Heart left ventricle (tissue), 16 donors: ENCODE measurements at regions not wholly inside any gene's neighbourhood (a gene's known extent, or its start where the extent isn't known, plus 50 kb on each side); places are given as distances from the start of the nearest gene placed in this dataset.
"Not testable (repeated sequence)": the region's sequence is repeated elsewhere in the genome, so short reads cannot be mapped to it uniquely, and the experiment has no call there.

Source experiments
- ATAC-seq, 4 donors: fragments of 200-7000 bp; cut with Tn5 transposase; one replicate each; pipeline ENCODE4 v1.9.1; 2020 to 2022; ENCODE audit warnings: moderate library complexity in 4 of 4, mild to moderate bottlenecking in 3 of 4, moderate number of reproducible peaks in 1 of 4
- DNase-seq, 5 donors: peaks; one replicate each; pipeline ENCODE4 v3.0.0-alpha.2; 2020
- H3K27ac ChIP-seq, 12 donors: fragments of 200-600 bp; sonication (generic) in 4 of 12; one replicate each; pipeline versions ENCODE4 v1.5.0 to v1.8.0; 2016 to 2022; ENCODE audit warnings: mild to moderate bottlenecking in 2 of 12
- H3K27me3 ChIP-seq, 9 donors: fragments of 200-600 bp; sonication (generic) in 2 of 9; one replicate each; pipeline versions ENCODE4 v1.5.1 to v1.8.0; 2016 to 2022; ENCODE audit warnings: mild to moderate bottlenecking in 3 of 9
- H3K36me3 ChIP-seq, 9 donors: fragments of 200-600 bp; sonication (generic) in 2 of 9; one replicate each; pipeline versions ENCODE4 v1.5.0 to v1.8.0; 2018 to 2022; ENCODE audit warnings: mild to moderate bottlenecking in 2 of 9
- H3K4me1 ChIP-seq, 12 donors: fragments of 200-600 bp; sonication (generic) in 4 of 12; one replicate each; pipeline versions ENCODE4 v1.5.0 to v1.8.0; 2016 to 2022; ENCODE audit warnings: mild to moderate bottlenecking in 3 of 12
- H3K4me3 ChIP-seq, 12 donors: fragments of 200-600 bp; sonication (generic) in 4 of 12; one replicate each; pipeline versions ENCODE4 v1.5.0 to v1.8.0; 2017 to 2022; ENCODE audit warnings: mild to moderate bottlenecking in 9 of 12, moderate library complexity in 4 of 12
- H3K9me3 ChIP-seq, 12 donors: fragments of 200-600 bp; sonication (generic) in 4 of 12; one replicate each; pipeline versions ENCODE4 v1.5.0 to v1.8.0; 2016 to 2022; ENCODE audit warnings: mild to moderate bottlenecking in 1 of 12
- POLR2A ChIP-seq, 2 donors: fragments of 450-650 bp; IDR thresholded peaks; one replicate each; pipeline ENCODE4 v1.6.1; 2017; ENCODE audit warnings: antibody characterized with exemption in 2 of 2, mild to moderate bottlenecking in 2 of 2, moderate library complexity in 2 of 2
- WGBS, 4 donors: extraction: QIAGEN DNeasy Blood & Tissue Kit in 2 of 4; methylation state at CpG; one replicate each; pipeline versions ENCODE4 v1.1.5 to v1.1.7; 2013 to 2018; 5-methylcytosine and 5-hydroxymethylcytosine counted together
- intact Hi-C, 10 donors: fragments of 100-400 bp; cut with DNase I; formaldehyde crosslinking; loops; one replicate each; pipeline versions ENCODE4 v1.11.1 to v1.14.2; 2022
- TF ChIP-seq, protein P1 (sequence below), 12 donors: fragments of 200-600 bp; sonication (generic) in 4 of 12; IDR thresholded peaks; one replicate each; pipeline versions ENCODE4 v1.5.0 to v1.8.0; 2018 to 2022; ENCODE audit warnings: antibody characterized with exemption in 12 of 12, mild to moderate bottlenecking in 5 of 12
- donor health status: ischemic (EF 13 %, LVEDD 7.1; RV severe dilation, severe dysfunction).
- donor health status: healthy with polysubstance abuse.
- donor health status: DM: no; HTN: yes; CAD: no.
- donor health status: DM: no; HTN: no; CAD: no.
- donor health status: ischemic (EF 25% LVEDD 6.9; RV normal size, moderate dysfunction).
- donor health status: ischemic (EF 25% LVEDD 5.7; RV mildly dilated, moderate dysfunction).
- donor health status: healthy.
- donor health status: DM: yes; HTN: yes; CAD: no.
- donor health status: ischemic (EF 35%, LVEDD 5.7; RV mildly dilated, moderate dysfunction).
- donor health status: nonischemic (EF 11% LVEDD 7.7; RV severe dilation, severe dysfunction).
- donor health status: DM: yes; HTN: yes; CAD: no.
- donor health status: PGD.
- donor health status: ischemic (EF 29% LVEDD 5.4; RV normal size, mild dysfunction).
- donor health status: nonischemic (EF 23%, LVEDD 6.1; RV moderate dilation, normal function).

DNA sequence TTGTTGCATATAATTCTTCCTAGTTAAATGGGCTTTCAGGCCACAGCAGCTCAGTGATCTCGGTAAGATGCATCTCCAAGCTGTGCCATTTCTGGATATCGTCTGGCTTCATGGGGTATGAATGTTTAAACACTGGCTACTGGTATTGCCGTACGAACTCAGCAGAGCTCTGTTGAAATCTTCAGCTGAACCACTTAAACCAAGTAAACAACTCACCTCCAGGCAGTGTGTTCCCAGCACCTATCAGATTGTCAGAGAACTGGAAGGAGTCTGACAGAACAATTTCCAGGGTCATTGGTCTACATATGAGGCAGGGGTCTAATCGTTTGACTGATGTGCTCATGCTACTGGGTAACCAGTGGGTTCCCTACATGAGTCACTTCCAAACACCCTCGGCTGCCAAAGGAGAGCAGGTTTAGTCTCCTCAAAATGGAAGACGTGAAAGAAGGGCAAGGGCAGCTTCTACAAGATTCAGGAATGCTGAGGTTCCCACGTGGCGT, 93.2 kb upstream of the BMAL1 start:
- Histone ChIP-seq H3K4me3 (no peak overlapping the region), H3K9me3 (peaks cover 0 to 28% (median 10%) of the 10 kb centered on the region in 12 donors), H3K27me3 (no peaks in the 10 kb centered on the region), H3K27ac (no peak overlapping the region), H3K36me3 (no peaks in the 10 kb centered on the region), H3K4me1 (peaks cover 0 to 8% (median 4%) of the 10 kb centered on the region in 12 donors)
- no peak for TF ChIP-seq POLR2A (IDR thresholded peaks at IDR 0.05)
- TF ChIP-seq, protein P1, sequence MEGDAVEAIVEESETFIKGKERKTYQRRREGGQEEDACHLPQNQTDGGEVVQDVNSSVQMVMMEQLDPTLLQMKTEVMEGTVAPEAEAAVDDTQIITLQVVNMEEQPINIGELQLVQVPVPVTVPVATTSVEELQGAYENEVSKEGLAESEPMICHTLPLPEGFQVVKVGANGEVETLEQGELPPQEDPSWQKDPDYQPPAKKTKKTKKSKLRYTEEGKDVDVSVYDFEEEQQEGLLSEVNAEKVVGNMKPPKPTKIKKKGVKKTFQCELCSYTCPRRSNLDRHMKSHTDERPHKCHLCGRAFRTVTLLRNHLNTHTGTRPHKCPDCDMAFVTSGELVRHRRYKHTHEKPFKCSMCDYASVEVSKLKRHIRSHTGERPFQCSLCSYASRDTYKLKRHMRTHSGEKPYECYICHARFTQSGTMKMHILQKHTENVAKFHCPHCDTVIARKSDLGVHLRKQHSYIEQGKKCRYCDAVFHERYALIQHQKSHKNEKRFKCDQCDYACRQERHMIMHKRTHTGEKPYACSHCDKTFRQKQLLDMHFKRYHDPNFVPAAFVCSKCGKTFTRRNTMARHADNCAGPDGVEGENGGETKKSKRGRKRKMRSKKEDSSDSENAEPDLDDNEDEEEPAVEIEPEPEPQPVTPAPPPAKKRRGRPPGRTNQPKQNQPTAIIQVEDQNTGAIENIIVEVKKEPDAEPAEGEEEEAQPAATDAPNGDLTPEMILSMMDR (IDR thresholded peaks at IDR 0.05), result no peak
- no peak for DNase-seq
- ATAC-seq, result no peak
- intact Hi-C loops, result loop anchor here in 4 of 10 donors (5.0 to 10.0 kb wide), 4 partner anchors 217 to 900 kb away; no protein-coding TSS in a partner anchor
- 70 to 80% (median 76%) methylated on average over 9 of the region's 9 CpGs for WGBS, 4 donors

DNA sequence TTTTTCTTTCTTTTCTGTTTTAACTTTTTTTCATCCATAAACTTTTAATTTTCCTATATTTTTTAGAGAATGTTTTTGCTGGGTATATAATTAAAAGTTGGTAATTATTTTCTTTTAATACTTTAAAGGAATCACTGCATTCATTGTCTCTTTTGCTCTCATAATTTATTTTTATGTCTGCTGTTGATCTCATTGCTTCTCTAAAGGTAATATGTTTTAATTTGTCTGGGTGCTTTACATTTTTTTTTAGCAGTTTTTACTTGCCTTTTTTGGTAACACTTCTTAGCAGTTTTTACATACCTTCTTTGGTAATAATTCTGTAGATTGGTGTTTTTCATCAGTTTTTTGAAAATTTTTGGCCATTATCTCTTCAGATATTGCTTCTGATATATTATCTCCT, 89.4 kb upstream of the BMAL1 start:
- H3K4me3 ChIP-seq, result no peak overlapping the region
- no peak for ATAC-seq
- TF ChIP-seq, protein P1 (IDR thresholded peaks at IDR 0.05), result no peak
- TF ChIP-seq POLR2A (IDR thresholded peaks at IDR 0.05), result no peak
- intact Hi-C loops, result loop anchor here in 4 of 10 donors (5.0 to 10.0 kb wide), 3 partner anchors 223 to 903 kb away; no protein-coding TSS in a partner anchor
- DNase-seq, result no peak
- H3K36me3 ChIP-seq, result no peaks in the 10 kb centered on the region
- H3K9me3 ChIP-seq, result peaks cover 0 to 28% (median 10%) of the 10 kb centered on the region in 12 donors
- H3K27me3 ChIP-seq, result no peaks in the 10 kb centered on the region
- no peak overlapping the region for H3K27ac ChIP-seq
- H3K4me1 ChIP-seq, result peaks cover 0 to 6% (median 2%) of the 10 kb centered on the region in 12 donors

DNA sequence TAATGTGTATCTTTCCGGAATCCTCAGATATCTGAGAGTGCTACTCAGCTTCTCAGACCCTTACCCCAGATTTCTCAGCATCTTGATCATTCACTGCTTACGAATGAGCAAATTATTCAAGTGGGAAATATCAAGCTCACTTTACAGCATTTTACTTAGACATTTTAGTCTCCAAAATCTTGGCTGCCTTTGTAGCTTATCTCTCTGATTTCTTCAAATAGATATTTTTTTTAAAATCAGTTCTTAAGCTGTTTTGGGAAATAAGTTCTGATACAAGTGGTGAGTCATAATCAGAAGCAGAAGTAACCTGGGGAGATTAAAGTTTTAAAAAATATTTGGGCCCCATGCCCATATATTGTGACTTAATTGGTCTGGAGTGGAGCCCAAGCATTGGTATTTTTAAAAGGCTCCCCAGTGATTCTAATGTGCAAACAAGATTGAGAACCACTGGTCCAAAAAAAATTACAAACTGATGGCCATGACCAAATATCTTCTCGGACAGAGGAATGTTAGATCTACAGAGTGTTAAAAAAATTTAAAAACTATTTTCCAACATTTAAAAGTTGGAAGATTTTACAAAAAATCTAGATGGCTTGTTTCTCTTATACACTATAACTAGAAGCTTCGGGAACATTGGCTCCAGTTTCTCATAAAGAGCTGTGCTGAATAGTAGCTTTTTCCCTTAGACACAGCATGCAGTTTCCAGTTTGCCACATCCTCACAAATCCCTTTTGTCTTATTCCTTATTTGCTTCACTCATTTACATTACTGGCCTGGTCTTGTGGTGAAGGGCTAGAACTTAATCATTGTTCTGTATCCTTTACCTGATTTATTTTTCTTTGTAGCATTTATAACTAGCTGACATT, 87.8 kb upstream of the BMAL1 start:
- H3K27ac ChIP-seq, result no peak overlapping the region
- 65 to 77% (median 76%) methylated on average over 4 of the region's 4 CpGs for WGBS, 4 donors
- no peaks in the 10 kb centered on the region for H3K36me3 ChIP-seq
- H3K27me3 ChIP-seq, result no peaks in the 10 kb centered on the region
- ATAC-seq, result no peak
- DNase-seq, result no peak
- H3K9me3 ChIP-seq, result peaks cover 0 to 28% (median 10%) of the 10 kb centered on the region in 12 donors
- TF ChIP-seq, protein P1 (IDR thresholded peaks at IDR 0.05), result no peak
- no peak for TF ChIP-seq POLR2A (IDR thresholded peaks at IDR 0.05)
- no peak overlapping the region for H3K4me3 ChIP-seq
- intact Hi-C loops, result loop anchor here in 4 of 10 donors (5.0 to 10.0 kb wide), 3 partner anchors 225 to 905 kb away; no protein-coding TSS in a partner anchor
- H3K4me1 ChIP-seq, result no peaks in the 10 kb centered on the region

DNA sequence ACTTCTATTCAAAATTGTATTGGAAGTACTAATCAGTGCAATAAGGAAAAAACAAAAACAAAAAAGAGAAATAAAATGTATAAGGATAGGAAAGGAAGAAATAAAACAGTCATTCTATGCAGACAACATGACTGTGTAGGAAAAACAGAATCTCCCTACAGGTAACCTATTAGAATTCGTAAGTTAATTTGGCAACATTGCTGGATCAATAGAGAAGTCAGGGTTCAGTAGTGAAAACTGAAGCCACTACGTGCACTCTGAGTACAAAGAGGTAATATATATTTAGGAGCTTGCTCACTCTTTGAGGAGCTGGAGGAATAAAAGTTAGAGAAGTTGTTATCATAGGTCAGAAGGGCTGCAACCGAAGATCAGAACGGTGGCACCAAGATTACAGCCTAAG, 84.0 kb upstream of the BMAL1 start:
- 47 to 61% (median 51%) methylated on average over 4 of the region's 4 CpGs for WGBS, 4 donors
- Histone ChIP-seq H3K27ac (no peak overlapping the region), H3K27me3 (no peaks in the 10 kb centered on the region), H3K9me3 (peaks cover 0 to 30% (median 15%) of the 10 kb centered on the region in 12 donors), H3K4me3 (no peak overlapping the region), H3K4me1 (no peaks in the 10 kb centered on the region), H3K36me3 (no peaks in the 10 kb centered on the region)
- intact Hi-C loops, result no loop called here
- TF ChIP-seq, protein P1 (IDR thresholded peaks at IDR 0.05), result no peak
- no peak for TF ChIP-seq POLR2A (IDR thresholded peaks at IDR 0.05)
- DNase-seq (no peak), ATAC-seq (no peak)

DNA sequence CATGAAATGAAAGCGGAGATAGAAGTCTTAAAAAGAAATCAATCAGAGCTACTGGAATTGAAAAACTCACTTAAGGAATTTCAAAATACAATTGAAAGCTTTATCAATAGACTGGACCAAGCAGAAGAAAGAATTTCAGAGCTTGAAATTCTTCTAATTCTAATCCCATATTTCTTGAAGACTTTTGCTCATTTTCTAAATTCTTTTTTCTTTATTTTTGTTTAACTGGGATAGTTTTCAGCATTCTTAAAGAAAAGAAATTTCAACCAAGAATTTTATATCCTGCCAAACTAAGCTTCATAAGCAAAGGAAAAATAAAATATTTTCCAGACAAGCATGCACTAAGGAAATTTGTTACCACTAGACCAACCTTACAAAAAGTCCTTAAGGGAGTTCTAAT, 80.2 kb upstream of the BMAL1 start:
- H3K36me3 ChIP-seq, DNase-seq, intact Hi-C loops, H3K27ac ChIP-seq, H3K4me3 ChIP-seq, H3K27me3 ChIP-seq, H3K4me1 ChIP-seq, ATAC-seq: not testable (repeated sequence)
- WGBS, 4 donors, result 54 to 99% (median 95%) methylated on average over 1 of the region's 1 CpG
- H3K9me3 ChIP-seq, result peaks cover 0 to 34% (median 15%) of the 10 kb centered on the region in 12 donors
